Esophagus muscularis mucosa (tissue), 4 donors: ENCODE measurements at regions not wholly inside any gene's neighbourhood (a gene's known extent, or its start where the extent isn't known, plus 50 kb on each side); places are given as distances from the start of the nearest gene placed in this dataset.

Experiments used
- DNase-seq: peaks from one replicate; pipeline ENCODE4 v3.0.0-alpha.2; 2017; ENCODE audit errors: extremely low spot score
- H3K27ac ChIP-seq, 4 donors: fragments of 200-600 bp; sonication (generic); replicated peaks in 1 of 4; 1 replicate in 3 of 4; 2 replicates in 1 of 4; pipeline ENCODE4 v1.5.1; 2016 to 2019; ENCODE audit warnings: mild to moderate bottlenecking in 1 of 4
- H3K27me3 ChIP-seq, 4 donors: fragments of 200-600 bp; sonication (generic); one replicate each; pipeline versions ENCODE4 v1.5.1 to v1.6.0; 2016 to 2019
- H3K36me3 ChIP-seq, 4 donors: fragments of 200-600 bp; sonication (generic); one replicate each; pipeline ENCODE4 v1.5.1; 2016 to 2019
- H3K4me1 ChIP-seq, 4 donors: fragments of 200-600 bp; sonication (generic); one replicate each; pipeline ENCODE4 v1.5.1; 2016 to 2019
- H3K4me3 ChIP-seq, 4 donors: fragments of 200-600 bp; sonication (generic); 1 replicate in 2 of 4; 2 replicates in 2 of 4; pipeline ENCODE4 v1.5.1; 2016 to 2019; ENCODE audit warnings: mild to moderate bottlenecking in 4 of 4, moderate library complexity in 1 of 4
- H3K9me3 ChIP-seq, 4 donors: fragments of 200-600 bp; sonication (generic); 1 replicate in 3 of 4; 2 replicates in 1 of 4; pipeline ENCODE4 v1.5.1; 2016 to 2019
- CTCF ChIP-seq, 3 experiments: fragments of 200-600 bp in 2 of 3; fragments of 450-650 bp in 1 of 3; sonication (generic) in 2 of 3; IDR thresholded peaks; one replicate each; pipeline ENCODE4 v1.5.1; 2017 to 2019; ENCODE audit warnings: antibody characterized with exemption in 3 of 3, mild to moderate bottlenecking in 2 of 3, moderate library complexity in 1 of 3
- EP300 ChIP-seq: sonication (generic); formaldehyde crosslinking; IDR thresholded peaks from one replicate; pipeline ENCODE4 v1.6.1; 2017; ENCODE audit warnings: antibody characterized with exemption
- POLR2A ChIP-seq: fragments of 450-650 bp; IDR thresholded peaks from one replicate; pipeline ENCODE4 v1.6.1; 2017; ENCODE audit warnings: antibody characterized with exemption, moderate library complexity, mild to moderate bottlenecking, low read depth
- POLR2AphosphoS5 ChIP-seq, 2 donors: sonication (generic); formaldehyde crosslinking; IDR thresholded peaks; one replicate each; pipeline ENCODE4 v1.6.1; 2017; ENCODE audit warnings: antibody characterized with exemption in 2 of 2
- WGBS: methylation state at CpG from one replicate; pipeline ENCODE4 v1.1.5; 2018; 5-methylcytosine and 5-hydroxymethylcytosine counted together
- intact Hi-C: fragments of 100-400 bp; cut with DNase I; formaldehyde crosslinking; loops from one replicate; pipeline ENCODE4 v1.15.1; 2023

GRCh38 chr1:59223198-59223597 is 73.7 kb upstream of the FGGY start:
- Histone ChIP-seq H3K4me1 (no peaks in the 10 kb centered on the region), H3K27ac (no peak overlapping the region), H3K9me3 (no peaks in the 10 kb centered on the region), H3K36me3 (no peaks in the 10 kb centered on the region), H3K27me3 (no peaks in the 10 kb centered on the region), H3K4me3 (no peak overlapping the region)
- no peak for TF ChIP-seq CTCF (IDR thresholded peaks at IDR 0.05)
- TF ChIP-seq POLR2AphosphoS5 (IDR thresholded peaks at IDR 0.05) = no peak
- WGBS = 55% methylated on average over 2 of the region's 2 CpGs
- intact Hi-C loops = no loop called here
- no peak for DNase-seq

- TF ChIP-seq EP300 (no peak), POLR2AphosphoS5 (IDR thresholded peaks at IDR 0.05) (no peak), CTCF (IDR thresholded peaks at IDR 0.05) (no peak), POLR2A (no peak)
- Histone ChIP-seq H3K36me3 (no peaks in the 10 kb centered on the region), H3K4me3 (no peak overlapping the region), H3K27me3 (no peaks in the 10 kb centered on the region), H3K9me3 (no peaks in the 10 kb centered on the region), H3K4me1 (peaks cover 0 to 7% (median 6%) of the 10 kb centered on the region in 4 donors), H3K27ac (no peak overlapping the region)
- 72% methylated on average over 3 of the region's 3 CpGs for WGBS
- intact Hi-C loops = no loop called here
- DNase-seq = no peak
Observed at GRCh38 chr1:59223989-59224634, 72.8 kb upstream of the FGGY start.

- Histone ChIP-seq H3K9me3 (no peaks in the 10 kb centered on the region), H3K4me1 (peaks cover 0 to 23% (median 16%) of the 10 kb centered on the region in 4 donors), H3K36me3 (no peaks in the 10 kb centered on the region), H3K27me3 (no peaks in the 10 kb centered on the region), H3K4me3 (no peak overlapping the region), H3K27ac (no peak overlapping the region)
- TF ChIP-seq POLR2AphosphoS5 (IDR thresholded peaks at IDR 0.05) (no peak), CTCF (IDR thresholded peaks at IDR 0.05) (no peak), EP300 (no peak), POLR2A (no peak)
- intact Hi-C loops = no loop called here
- WGBS = 97% methylated on average over 2 of the region's 2 CpGs
- no peak for DNase-seq
Observed at GRCh38 chr1:59225594-59226316, 71.1 kb upstream of the FGGY start.

GRCh38 chr1:59229138-59229537 is 67.8 kb upstream of the FGGY start:
- Histone ChIP-seq H3K36me3 (no peaks in the 10 kb centered on the region), H3K4me1 (peaks cover 0 to 26% (median 18%) of the 10 kb centered on the region in 4 donors), H3K4me3 (no peak overlapping the region), H3K27me3 (no peaks in the 10 kb centered on the region), H3K27ac (no peak overlapping the region), H3K9me3 (no peaks in the 10 kb centered on the region)
- intact Hi-C loops = no loop called here
- DNase-seq = no peak
- TF ChIP-seq EP300 (no peak), CTCF (IDR thresholded peaks at IDR 0.05) (no peak), POLR2A (no peak), POLR2AphosphoS5 (IDR thresholded peaks at IDR 0.05) (no peak)
